ENCODE measurements at regions not wholly inside any gene's neighbourhood (a gene's known extent, or its start where the extent isn't known, plus 50 kb on each side); places are given as distances from the start of the nearest gene placed in this dataset.
"Not testable (repeated sequence)": the region's sequence is repeated elsewhere in the genome, so short reads cannot be mapped to it uniquely, and the experiment has no call there.

- Histone ChIP-seq H3K27ac (ENCODE audit: low read length) (no peak overlapping the region), H3F3A (ENCODE audit: low read length, unreplicated experiment) (no peaks in the 10 kb centered on the region), H3K4me2 (ENCODE audit: low read length) (no peak overlapping the region), H3K9ac (ENCODE audit: low read length) (no peak overlapping the region), H3K27me3 (ENCODE audit: low read length) (no peaks in the 10 kb centered on the region), H3K4me3 (ENCODE audit: low read length) (no peak overlapping the region), H4K20me1 (ENCODE audit: low read length) (no peaks in the 10 kb centered on the region), H3K79me2 (ENCODE audit: low read length) (no peaks in the 10 kb centered on the region), H2AFZ (ENCODE audit: low read length) (no peak overlapping the region), H3K36me3 (ENCODE audit: low read depth, low read length) (no peaks in the 10 kb centered on the region), H3K4me1 (ENCODE audit: insufficient read depth, low read length) (no peaks in the 10 kb centered on the region), H3K9me2 (replicated peaks; ENCODE audit: low read length) (no peaks in the 10 kb centered on the region), H3K9me3 (ENCODE audit: low read length) (no peaks in the 10 kb centered on the region)
- CTCF ChIA-PET, result no interaction called here
- no TSS peak for BruUV-seq (replicated peaks)
- intact Hi-C loops (cut with micrococcal nuclease), result no loop called here
- DNase-seq (no peak), ATAC-seq (no peak)
- POLR2A ChIA-PET (ENCODE audit: unreplicated experiment), result no interaction called here
- no peak for TF ChIP-seq EZH2 (IDR thresholded peaks at IDR 0.05; ENCODE audit: low read length, unreplicated experiment)
- no peak for TF ChIP-seq CTCF (conservative IDR thresholded peaks at IDR 0.05; ENCODE audit: low read depth, low read length)
- no peak for TF ChIP-seq EZH2phosphoT487 (IDR thresholded peaks at IDR 0.05; ENCODE audit: borderline replicate concordance, low read length)
Observed at GRCh38 chr6:86682297-86682696, 255.0 kb upstream of the HTR1E start.

DNA sequence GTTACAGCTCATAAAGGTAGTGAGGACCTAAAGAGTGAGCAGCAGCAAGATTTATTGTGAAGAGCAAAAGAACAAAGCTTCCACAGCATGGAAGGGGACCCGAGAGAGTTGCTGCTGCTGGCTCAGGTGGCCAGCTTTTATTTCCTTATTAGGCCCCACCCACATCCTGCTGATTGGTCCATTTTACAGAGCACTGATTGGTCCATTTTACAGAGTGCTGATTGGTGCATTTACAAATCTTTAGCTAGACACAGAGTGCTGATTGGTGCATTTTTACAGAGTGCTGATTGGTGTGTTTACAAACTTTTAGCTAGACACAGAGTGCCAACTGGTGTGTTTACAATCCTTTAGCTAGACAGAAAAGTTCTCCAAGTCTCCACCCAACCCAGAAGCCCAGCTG is 256.2 kb upstream of the HTR1E start:
- H3K27ac ChIP-seq (ENCODE audit: low read length); H3K9me3 ChIP-seq (ENCODE audit: low read length); H3K4me2 ChIP-seq (ENCODE audit: low read length); DNase-seq; H3K9ac ChIP-seq (ENCODE audit: low read length); H3K79me2 ChIP-seq (ENCODE audit: low read length); BruUV-seq (replicated peaks); POLR2A ChIA-PET (ENCODE audit: unreplicated experiment); H3K27me3 ChIP-seq (ENCODE audit: low read length); ATAC-seq; H2AFZ ChIP-seq (ENCODE audit: low read length); intact Hi-C loops (cut with micrococcal nuclease); H3K4me3 ChIP-seq (ENCODE audit: low read length); CTCF ChIA-PET; H3F3A ChIP-seq (ENCODE audit: low read length, unreplicated experiment); H3K36me3 ChIP-seq (ENCODE audit: low read depth, low read length); H3K9me2 ChIP-seq (replicated peaks; ENCODE audit: low read length); H3K4me1 ChIP-seq (ENCODE audit: insufficient read depth, low read length); H4K20me1 ChIP-seq (ENCODE audit: low read length): not testable (repeated sequence)

DNA sequence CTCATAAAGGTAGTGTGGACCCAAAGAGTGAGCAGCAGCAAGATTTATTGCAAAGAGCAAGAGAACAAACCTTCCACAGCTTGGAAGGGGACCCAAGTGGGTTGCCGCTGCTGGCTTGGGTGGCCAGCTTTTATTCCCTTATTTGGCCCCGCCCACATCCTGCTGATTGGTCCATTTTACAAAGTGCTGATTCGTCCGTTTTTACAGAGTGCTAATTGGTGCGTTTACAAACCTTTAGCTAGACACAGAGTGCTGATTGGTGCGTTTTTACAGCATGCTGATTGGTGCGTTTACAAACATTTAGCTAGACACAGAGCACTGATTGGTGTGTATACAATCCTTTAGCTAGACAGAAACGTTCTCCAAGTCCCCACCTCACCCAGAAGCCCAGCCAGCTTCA is 265.2 kb upstream of the HTR1E start:
- H3K9me2 ChIP-seq (replicated peaks; ENCODE audit: low read length); H3F3A ChIP-seq (ENCODE audit: low read length, unreplicated experiment); intact Hi-C loops (cut with micrococcal nuclease); BruUV-seq (replicated peaks); CTCF ChIA-PET; H3K27me3 ChIP-seq (ENCODE audit: low read length); H4K20me1 ChIP-seq (ENCODE audit: low read length); POLR2A ChIA-PET (ENCODE audit: unreplicated experiment); H3K27ac ChIP-seq (ENCODE audit: low read length); H3K4me3 ChIP-seq (ENCODE audit: low read length); H3K79me2 ChIP-seq (ENCODE audit: low read length); DNase-seq; ATAC-seq; H3K9me3 ChIP-seq (ENCODE audit: low read length); H3K36me3 ChIP-seq (ENCODE audit: low read depth, low read length); H3K4me1 ChIP-seq (ENCODE audit: insufficient read depth, low read length); H3K4me2 ChIP-seq (ENCODE audit: low read length); H2AFZ ChIP-seq (ENCODE audit: low read length); H3K9ac ChIP-seq (ENCODE audit: low read length): not testable (repeated sequence)

DNA sequence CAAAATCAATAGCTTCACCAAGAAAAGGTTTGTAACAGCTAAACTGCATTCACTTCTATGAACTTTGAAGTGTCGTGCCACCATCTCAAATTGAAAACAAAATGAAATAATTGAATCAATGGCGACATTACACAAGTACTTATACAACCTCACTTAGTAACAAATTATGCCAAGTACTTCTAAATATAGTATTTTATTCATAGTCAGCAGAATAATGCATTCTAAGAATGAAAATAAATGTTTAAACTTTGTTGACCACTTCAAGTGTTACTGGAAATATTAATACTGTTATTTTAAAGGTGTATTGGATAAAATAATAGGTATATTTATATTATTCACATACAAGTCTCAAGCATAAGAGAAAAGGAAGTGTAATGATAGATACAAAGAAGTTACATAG is 280.1 kb upstream of the HTR1E start:
- TF ChIP-seq EZH2phosphoT487 (IDR thresholded peaks at IDR 0.05; ENCODE audit: borderline replicate concordance, low read length), result no peak
- TF ChIP-seq CTCF (conservative IDR thresholded peaks at IDR 0.05; ENCODE audit: low read depth, low read length), result no peak
- TF ChIP-seq EZH2 (IDR thresholded peaks at IDR 0.05; ENCODE audit: low read length, unreplicated experiment), result no peak
- no peaks in the 10 kb centered on the region for H3F3A ChIP-seq (ENCODE audit: low read length, unreplicated experiment)
- ATAC-seq (no peak), DNase-seq (no peak)
- no peaks in the 10 kb centered on the region for H3K4me1 ChIP-seq (ENCODE audit: insufficient read depth, low read length)
- ChIA-PET CTCF (no interaction called here), POLR2A (ENCODE audit: unreplicated experiment) (no interaction called here)
- H2AFZ ChIP-seq (ENCODE audit: low read length), result no peak overlapping the region
- intact Hi-C loops (cut with micrococcal nuclease), result no loop called here
- no peaks in the 10 kb centered on the region for H3K27me3 ChIP-seq (ENCODE audit: low read length)
- BruUV-seq (replicated peaks), result no TSS peak
- no peaks in the 10 kb centered on the region for H4K20me1 ChIP-seq (ENCODE audit: low read length)
- H3K4me3 ChIP-seq (ENCODE audit: low read length), result no peak overlapping the region
- no peak overlapping the region for H3K27ac ChIP-seq (ENCODE audit: low read length)
- H3K4me2 ChIP-seq (ENCODE audit: low read length), result no peak overlapping the region
- H3K9ac ChIP-seq (ENCODE audit: low read length), result no peak overlapping the region
- no peaks in the 10 kb centered on the region for H3K9me2 ChIP-seq (replicated peaks; ENCODE audit: low read length)
- no peaks in the 10 kb centered on the region for H3K79me2 ChIP-seq (ENCODE audit: low read length)
- no peaks in the 10 kb centered on the region for H3K36me3 ChIP-seq (ENCODE audit: low read depth, low read length)
- no peaks in the 10 kb centered on the region for H3K9me3 ChIP-seq (ENCODE audit: low read length)

All from PC-3 (cell line).